Activated T-cell treated with anti-CD3 and anti-CD28 coated beads, Interleukin-2, amount 50 U/mL, for 4 hours (primary cell): ENCODE measurements at regions not wholly inside any gene's neighbourhood (a gene's known extent, or its start where the extent isn't known, plus 50 kb on each side); places are given as distances from the start of the nearest gene placed in this dataset.
"Not testable (repeated sequence)": the region's sequence is repeated elsewhere in the genome, so short reads cannot be mapped to it uniquely, and the experiment has no call there.

Experiments used
- ATAC-seq, 2 donors: fragments of 200-7000 bp; cut with Tn5 transposase; one replicate each; pipeline ENCODE4 v1.10.0; 2021
- DNase-seq: peaks from one replicate; pipeline ENCODE4 v3.0.0-alpha.2; 2020
- H3K27me3 Mint-ChIP-seq: one replicate; pipeline ENCODE4 v1.8.0; 2021; ENCODE audit warnings: low read depth, mixed read lengths
- H3K36me3 Mint-ChIP-seq: one replicate; pipeline ENCODE4 v1.8.0; 2022; ENCODE audit warnings: mixed read lengths; ENCODE audit not compliant: insufficient read depth
- H3K4me1 Mint-ChIP-seq: one replicate; pipeline ENCODE4 v1.8.0; 2021; ENCODE audit warnings: low read depth, mixed read lengths
- H3K4me3 Mint-ChIP-seq: one replicate; pipeline ENCODE4 v1.8.0; 2021; ENCODE audit warnings: mild to moderate bottlenecking, moderate library complexity, mixed read lengths
- H3K9me3 Mint-ChIP-seq: one replicate; pipeline ENCODE4 v1.8.0; 2021; ENCODE audit warnings: mixed read lengths

DNA sequence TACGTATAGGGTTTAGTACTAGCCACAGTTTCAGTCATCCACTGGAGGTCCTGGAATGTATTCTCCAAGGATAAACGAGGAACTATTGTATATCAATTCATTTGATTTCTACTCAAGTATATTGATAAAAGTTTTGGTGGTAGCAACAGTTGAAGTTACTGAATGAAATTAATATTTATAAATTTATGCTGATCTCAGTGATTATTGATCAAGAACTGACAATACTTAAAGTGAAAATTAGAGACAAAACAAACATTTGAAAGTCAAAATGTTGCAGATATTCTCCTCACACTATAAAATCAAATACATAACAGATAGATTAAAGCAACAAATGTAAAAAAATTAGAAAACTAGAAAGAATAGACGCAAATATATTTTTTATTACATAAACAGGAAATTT lies 150.9 kb upstream of the SLC35G4 start:
- H3K36me3 Mint-ChIP-seq = no peaks in the 10 kb centered on the region
- DNase-seq (no peak), ATAC-seq (no peak)
- H3K27me3 Mint-ChIP-seq = peaks cover 4% of the 10 kb centered on the region
- no peaks in the 10 kb centered on the region for H3K4me1 Mint-ChIP-seq
- H3K4me3 Mint-ChIP-seq = no peak overlapping the region
- no peaks in the 10 kb centered on the region for H3K9me3 Mint-ChIP-seq

DNA sequence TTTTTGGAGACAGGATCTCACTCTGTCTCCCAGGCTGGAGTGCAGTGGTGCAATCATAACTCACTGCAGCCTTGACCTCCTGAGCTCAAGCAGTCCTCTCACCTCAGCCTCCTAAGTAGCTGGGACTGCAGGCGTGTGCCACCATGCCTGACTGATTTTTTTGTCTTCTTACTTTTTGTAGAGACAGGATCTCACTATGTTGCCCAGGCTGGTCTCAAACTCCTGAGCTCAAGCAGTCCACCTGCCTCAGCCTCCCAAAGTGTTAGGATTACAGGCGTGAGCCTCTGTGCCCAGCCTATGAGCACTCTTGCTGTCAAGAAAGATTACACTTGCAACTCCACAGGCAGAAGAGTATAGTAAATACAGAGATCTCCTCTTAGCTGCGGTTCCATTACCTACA lies 151.5 kb upstream of the SLC35G4 start:
- not testable (repeated sequence) for H3K27me3 Mint-ChIP-seq, H3K9me3 Mint-ChIP-seq, H3K36me3 Mint-ChIP-seq, H3K4me3 Mint-ChIP-seq, DNase-seq, H3K4me1 Mint-ChIP-seq, ATAC-seq

DNA sequence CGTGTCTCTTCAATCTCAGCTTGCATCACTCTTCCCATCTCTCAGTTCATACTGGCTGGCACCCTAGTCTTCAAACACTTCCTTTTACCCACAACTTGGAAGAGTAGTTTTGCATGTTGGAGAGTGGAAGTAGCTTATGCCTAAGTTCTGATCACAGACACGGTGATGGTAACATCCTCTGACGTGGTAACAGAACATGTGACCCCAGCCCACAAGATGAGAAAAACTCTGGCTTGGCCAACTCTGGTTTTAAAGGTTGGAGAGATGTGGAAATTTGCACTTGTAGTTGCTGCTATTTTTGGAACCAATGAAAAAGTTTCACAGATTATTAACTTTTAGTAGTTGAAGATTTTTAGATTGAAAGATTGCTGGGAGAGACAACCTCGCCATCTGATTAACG lies 155.4 kb upstream of the SLC35G4 start:
- Mint-ChIP-seq H3K36me3 (no peaks in the 10 kb centered on the region), H3K27me3 (peaks cover 7% of the 10 kb centered on the region), H3K4me3 (no peak overlapping the region), H3K9me3 (peaks cover 5% of the 10 kb centered on the region), H3K4me1 (no peaks in the 10 kb centered on the region)
- ATAC-seq (no peak), DNase-seq (no peak)

DNA sequence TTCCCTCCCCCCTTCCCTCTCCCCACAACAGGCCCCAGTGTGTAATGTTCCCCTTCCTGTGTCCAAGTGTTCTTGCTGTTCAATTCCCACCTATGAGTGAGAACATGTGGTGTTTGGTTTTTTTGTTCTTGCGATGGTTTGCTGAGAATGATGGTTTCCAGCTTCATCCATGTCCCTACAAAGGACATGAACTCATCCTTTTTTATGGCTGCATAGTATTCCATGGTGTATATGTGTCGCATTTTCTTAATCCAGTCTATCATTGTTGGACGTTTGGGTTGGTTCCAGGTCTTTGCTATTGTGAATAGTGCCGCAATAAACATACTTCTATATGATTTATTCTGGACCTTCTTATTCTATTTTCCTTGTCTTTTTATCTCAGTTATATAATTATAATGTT lies 165.2 kb upstream of the SLC35G4 start:
- not testable (repeated sequence) for H3K4me3 Mint-ChIP-seq, H3K36me3 Mint-ChIP-seq, H3K4me1 Mint-ChIP-seq, H3K27me3 Mint-ChIP-seq, DNase-seq, ATAC-seq
- peaks cover 21% of the 10 kb centered on the region for H3K9me3 Mint-ChIP-seq

DNA sequence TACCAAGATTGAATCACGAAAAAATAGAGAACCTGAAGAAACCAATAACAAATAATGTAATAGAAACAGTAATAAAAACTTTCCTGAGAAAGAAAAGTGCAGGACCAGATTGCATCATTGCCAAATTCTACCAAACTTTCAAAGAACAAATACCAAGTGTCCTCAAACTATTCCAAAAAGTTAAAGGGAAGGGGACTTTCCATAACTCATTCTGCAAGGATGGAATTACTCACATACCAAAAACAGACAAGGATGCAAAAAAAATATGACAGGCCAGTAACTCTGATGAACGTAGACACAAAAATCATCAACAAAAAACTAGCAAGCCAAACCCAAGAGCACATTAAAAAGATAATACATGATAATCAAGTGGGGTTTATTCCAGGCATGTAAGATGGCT lies 172.3 kb upstream of the SLC35G4 start:
- ATAC-seq (no peak), DNase-seq (no peak)
- H3K4me3 Mint-ChIP-seq = no peak overlapping the region
- H3K36me3 Mint-ChIP-seq = no peaks in the 10 kb centered on the region
- no peaks in the 10 kb centered on the region for H3K4me1 Mint-ChIP-seq
- no peaks in the 10 kb centered on the region for H3K9me3 Mint-ChIP-seq
- no peaks in the 10 kb centered on the region for H3K27me3 Mint-ChIP-seq

DNA sequence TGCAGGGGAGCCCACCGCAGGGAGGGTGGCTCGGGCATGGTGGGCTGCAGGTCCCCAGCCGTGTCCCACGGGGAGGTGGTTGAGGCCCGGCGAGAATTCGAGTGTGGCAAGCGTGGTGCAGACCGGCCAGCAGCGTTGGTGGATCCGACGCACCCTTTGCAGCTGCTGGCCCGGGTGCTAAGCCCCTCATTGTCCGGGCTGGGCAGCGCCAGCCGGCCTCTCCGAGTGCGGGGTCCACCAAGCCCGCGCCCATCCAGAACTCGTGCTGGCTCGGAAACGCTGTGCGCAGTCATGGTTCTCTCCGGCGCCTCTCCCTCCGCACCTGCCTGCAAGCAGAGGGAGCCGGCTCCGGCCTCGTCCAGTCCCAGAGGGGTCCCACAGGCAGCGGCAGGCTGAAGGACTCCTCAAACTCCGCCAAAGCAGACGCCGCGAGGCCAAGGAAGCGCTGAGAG lies 177.0 kb upstream of the SLC35G4 start:
- DNase-seq (no peak), ATAC-seq (no peak)
- Mint-ChIP-seq H3K4me3 (no peak overlapping the region), H3K9me3 (no peaks in the 10 kb centered on the region), H3K4me1 (no peaks in the 10 kb centered on the region), H3K27me3 (peaks cover 6% of the 10 kb centered on the region), H3K36me3 (no peaks in the 10 kb centered on the region)

DNA sequence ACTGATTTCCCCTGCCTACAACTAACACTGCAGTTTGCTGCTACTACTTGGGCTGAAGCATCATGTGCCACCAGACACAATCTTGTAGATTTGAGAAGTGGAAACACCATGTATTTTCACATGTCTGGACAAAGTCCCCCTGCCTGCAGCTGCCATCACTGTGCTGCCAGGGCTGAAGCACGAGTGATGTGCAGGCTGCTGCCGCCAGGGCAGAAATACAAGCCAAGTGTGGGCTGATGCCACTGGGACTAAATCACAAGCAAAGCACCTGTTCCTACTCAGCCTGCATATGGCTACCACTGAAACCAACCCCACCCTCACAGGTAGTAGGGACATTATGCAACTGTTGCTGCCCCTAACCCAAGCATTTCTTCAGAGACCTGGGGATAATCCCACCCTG lies 179.5 kb upstream of the SLC35G4 start:
- H3K27me3 Mint-ChIP-seq = peaks cover 6% of the 10 kb centered on the region
- ATAC-seq = no peak
- H3K36me3 Mint-ChIP-seq = no peaks in the 10 kb centered on the region
- H3K9me3 Mint-ChIP-seq = no peaks in the 10 kb centered on the region
- no peak overlapping the region for H3K4me3 Mint-ChIP-seq
- no peaks in the 10 kb centered on the region for H3K4me1 Mint-ChIP-seq
- no peak for DNase-seq

DNA sequence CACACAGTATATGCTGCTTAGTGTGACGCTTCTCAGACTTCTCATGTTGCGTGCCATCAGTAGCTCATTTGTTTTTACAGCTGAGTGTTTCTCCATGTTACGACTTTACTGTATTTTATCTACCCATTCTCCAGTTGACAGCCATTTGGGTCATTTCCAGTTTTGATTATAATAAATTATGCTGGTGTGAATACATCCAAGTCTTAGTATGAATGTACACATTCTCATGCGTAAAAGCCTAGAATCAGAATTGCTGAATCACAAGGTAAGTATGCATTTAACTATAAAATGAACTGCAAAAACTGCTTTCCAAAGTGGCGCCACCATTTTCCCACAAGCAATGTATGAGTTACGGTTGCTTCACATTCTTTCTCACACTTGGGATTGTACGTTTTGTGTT lies 184.2 kb upstream of the SLC35G4 start:
- H3K27me3 Mint-ChIP-seq = no peaks in the 10 kb centered on the region
- no peaks in the 10 kb centered on the region for H3K4me1 Mint-ChIP-seq
- H3K36me3 Mint-ChIP-seq = no peaks in the 10 kb centered on the region
- no peak for DNase-seq
- H3K9me3 Mint-ChIP-seq = no peaks in the 10 kb centered on the region
- H3K4me3 Mint-ChIP-seq = no peak overlapping the region
- ATAC-seq = no peak

DNA sequence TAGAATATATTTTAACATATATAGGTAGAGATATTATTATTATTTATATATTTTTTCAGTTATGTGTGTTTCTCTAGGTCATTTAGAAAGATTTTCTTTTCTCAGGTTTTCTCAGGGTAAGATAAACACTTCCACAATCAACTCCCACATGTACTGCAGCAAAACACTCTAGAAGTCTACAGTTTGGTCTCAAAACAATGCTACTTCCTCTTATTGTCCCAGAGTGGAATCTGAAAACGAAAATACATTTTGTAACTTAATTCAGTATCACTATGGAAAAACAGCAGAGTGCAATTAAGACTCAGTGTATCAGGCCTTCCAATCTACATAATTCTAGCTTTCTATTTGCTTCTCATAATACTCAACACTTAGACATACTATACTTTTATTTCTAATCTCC lies 190.1 kb upstream of the SLC35G4 start:
- Mint-ChIP-seq H3K27me3 (no peaks in the 10 kb centered on the region), H3K4me3 (no peak overlapping the region), H3K9me3 (no peaks in the 10 kb centered on the region), H3K36me3 (no peaks in the 10 kb centered on the region), H3K4me1 (no peaks in the 10 kb centered on the region)
- no peak for ATAC-seq
- no peak for DNase-seq

DNA sequence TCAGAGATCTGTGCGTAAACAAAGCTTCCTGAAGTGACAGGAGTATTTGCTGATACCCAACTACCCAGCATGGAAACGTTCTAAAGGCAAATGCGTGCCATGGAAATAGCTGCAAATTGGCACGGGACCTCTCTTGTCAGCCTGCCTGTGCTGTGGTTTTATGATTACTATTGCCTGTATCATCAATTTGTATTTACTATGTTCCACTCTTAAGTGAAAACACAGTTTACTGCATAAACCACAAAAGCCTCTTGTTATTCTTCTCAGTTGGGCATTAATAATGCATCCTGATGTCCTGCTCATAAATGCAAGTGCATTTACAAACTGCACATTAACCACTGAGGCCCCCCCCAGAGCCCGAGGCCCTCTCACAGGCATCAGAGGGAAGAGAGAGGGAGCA lies 196.6 kb upstream of the SLC35G4 start:
- Mint-ChIP-seq H3K4me3 (no peak overlapping the region), H3K4me1 (no peaks in the 10 kb centered on the region), H3K27me3 (no peaks in the 10 kb centered on the region), H3K9me3 (no peaks in the 10 kb centered on the region), H3K36me3 (no peaks in the 10 kb centered on the region)
- no peak for ATAC-seq
- DNase-seq = no peak

DNA sequence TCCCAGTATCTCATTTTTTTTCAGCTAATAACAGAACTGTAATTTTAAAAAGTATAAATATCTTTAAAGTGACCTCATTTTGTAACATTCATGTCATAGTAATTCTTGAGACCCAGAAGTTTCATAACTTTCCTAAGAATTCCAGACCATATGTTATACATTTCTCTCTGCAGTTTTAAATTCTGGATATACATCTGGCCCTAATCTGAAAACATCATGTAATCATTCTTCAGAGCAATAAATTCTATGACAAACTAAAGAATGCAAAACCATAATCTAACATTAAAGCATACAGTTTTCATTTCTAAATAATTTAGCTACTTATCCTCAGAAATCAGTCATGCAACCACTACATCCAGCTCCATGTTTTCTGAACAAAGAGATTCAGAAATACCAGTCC lies 198.3 kb upstream of the SLC35G4 start:
- no peaks in the 10 kb centered on the region for H3K36me3 Mint-ChIP-seq
- DNase-seq = no peak
- H3K4me3 Mint-ChIP-seq = no peak overlapping the region

DNA sequence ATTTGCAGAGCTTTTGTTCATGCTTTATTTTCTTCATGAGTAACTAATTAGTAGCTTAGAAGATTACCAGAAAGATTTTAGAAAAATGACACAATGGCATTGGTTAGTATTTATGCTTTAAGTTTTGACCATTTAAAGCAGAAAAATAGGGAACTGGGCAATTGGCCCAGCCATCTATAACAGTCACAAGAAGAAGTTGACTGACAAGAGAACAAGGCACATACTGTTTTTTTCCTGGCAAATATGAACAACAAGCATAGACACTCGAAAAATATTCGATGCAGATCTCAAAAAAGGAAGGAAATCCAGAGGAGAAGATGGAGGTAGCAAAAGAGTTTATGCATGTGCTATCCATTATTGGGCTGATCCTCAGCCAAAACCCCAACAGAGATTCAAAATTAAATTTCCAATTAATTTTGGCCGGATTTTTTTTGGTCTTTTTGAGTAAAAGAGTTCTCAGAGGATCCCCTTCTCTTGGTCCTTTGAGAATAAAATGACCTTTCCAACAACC lies 200.8 kb upstream of the SLC35G4 start:
- Mint-ChIP-seq H3K4me3 (no peak overlapping the region), H3K4me1 (no peaks in the 10 kb centered on the region), H3K27me3 (no peaks in the 10 kb centered on the region), H3K36me3 (no peaks in the 10 kb centered on the region), H3K9me3 (no peaks in the 10 kb centered on the region)
- no peak for ATAC-seq
- DNase-seq = no peak

More for the DNA sequence above, 198.3 kb upstream of the SLC35G4 start:
- no peaks in the 10 kb centered on the region for H3K4me1 Mint-ChIP-seq
- H3K27me3 Mint-ChIP-seq = no peaks in the 10 kb centered on the region
- H3K9me3 Mint-ChIP-seq = no peaks in the 10 kb centered on the region
- no peak for ATAC-seq

DNA sequence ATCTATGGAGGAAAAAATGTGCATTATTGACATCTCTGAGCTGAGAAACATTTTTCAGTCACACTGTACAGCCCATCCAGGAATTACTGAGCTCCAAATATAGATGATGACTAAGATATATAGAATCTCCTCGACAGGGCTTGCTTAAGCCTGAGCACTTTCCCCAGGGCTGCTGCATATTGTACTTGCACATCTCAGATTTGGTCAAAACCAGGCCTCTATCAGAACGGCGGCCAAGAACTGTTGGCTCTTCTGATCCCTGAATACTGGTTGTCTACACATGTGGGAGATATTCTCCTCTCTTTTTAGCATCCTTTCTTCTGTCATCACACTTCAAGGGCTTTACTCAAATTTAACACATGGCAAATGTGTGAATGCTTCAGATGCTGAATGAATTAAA lies 201.5 kb upstream of the SLC35G4 start:
- H3K27me3 Mint-ChIP-seq = no peaks in the 10 kb centered on the region
- no peaks in the 10 kb centered on the region for H3K36me3 Mint-ChIP-seq
- H3K4me3 Mint-ChIP-seq = no peak overlapping the region
- H3K4me1 Mint-ChIP-seq = no peaks in the 10 kb centered on the region
- no peak for DNase-seq
- no peak for ATAC-seq
- H3K9me3 Mint-ChIP-seq = no peaks in the 10 kb centered on the region

DNA sequence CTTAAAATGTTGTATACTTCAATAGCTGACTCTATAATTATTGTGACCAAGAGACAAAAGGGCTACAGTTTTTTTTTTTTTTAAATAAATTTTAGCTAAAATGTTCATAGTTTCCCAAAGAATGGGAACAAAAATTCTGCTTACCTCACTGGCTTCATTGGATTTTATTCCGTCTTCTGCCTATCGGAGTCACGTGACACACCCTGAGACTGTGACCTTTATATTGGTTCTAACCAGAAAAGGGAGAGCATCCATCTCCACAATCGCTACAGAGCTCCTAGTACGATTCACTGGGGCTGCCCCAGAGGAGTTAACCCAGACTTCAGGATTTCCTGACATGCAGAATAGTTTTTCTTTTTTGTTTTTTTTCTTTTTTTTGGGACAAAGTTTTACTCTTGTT lies 203.6 kb upstream of the SLC35G4 start:
- Mint-ChIP-seq H3K9me3 (no peaks in the 10 kb centered on the region), H3K4me1 (no peaks in the 10 kb centered on the region), H3K4me3 (no peak overlapping the region), H3K36me3 (no peaks in the 10 kb centered on the region), H3K27me3 (no peaks in the 10 kb centered on the region)
- DNase-seq (no peak), ATAC-seq (no peak)

DNA sequence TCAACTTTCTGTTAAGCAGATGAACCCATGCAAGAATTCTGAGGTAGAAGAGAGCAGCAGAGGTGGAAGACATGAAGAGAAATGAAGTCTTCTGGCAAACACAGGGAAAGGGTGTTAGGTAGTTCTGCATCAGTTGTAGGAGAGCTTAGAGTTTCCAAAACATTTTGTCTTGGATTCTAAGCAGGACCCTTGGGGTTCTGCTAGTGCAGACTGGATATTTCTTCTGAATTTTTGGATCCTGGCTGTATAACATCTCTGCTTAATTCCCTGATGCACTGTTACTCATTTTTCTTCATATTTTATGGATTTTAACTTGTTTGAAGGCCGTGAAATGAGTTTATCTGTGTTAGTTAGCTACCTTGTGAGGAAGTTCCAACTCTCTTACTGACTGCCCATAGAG lies 208.7 kb upstream of the SLC35G4 start:
- ATAC-seq (no peak), DNase-seq (no peak)
- Mint-ChIP-seq H3K9me3 (no peaks in the 10 kb centered on the region), H3K4me1 (no peaks in the 10 kb centered on the region), H3K27me3 (peaks cover 3% of the 10 kb centered on the region), H3K36me3 (no peaks in the 10 kb centered on the region), H3K4me3 (no peak overlapping the region)

DNA sequence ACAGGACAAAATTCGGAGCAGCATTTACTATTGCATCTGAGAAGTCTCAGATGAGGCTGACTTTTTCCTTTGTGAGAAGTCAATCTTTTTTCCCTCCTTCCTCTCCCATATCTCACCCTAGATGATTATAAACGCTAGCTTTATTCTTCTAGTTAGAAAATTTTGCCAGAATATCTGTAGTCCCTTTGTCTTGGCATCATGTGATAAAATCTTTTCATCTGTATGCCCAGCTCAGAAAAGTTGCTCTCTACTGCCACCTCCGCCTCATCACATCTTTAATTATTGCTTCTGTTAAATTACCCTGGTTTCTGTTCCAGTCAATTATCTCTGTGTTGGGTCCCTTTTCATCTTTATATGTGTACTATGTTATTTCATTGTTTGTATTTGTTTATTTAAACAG lies 210.8 kb upstream of the SLC35G4 start:
- Mint-ChIP-seq H3K4me1 (no peaks in the 10 kb centered on the region), H3K4me3 (no peak overlapping the region), H3K27me3 (peaks cover 3% of the 10 kb centered on the region), H3K9me3 (no peaks in the 10 kb centered on the region), H3K36me3 (no peaks in the 10 kb centered on the region)
- ATAC-seq (no peak), DNase-seq (no peak)
